OCI-LY7 (cell line): ENCODE measurements at regions not wholly inside any gene's neighbourhood (a gene's known extent, or its start where the extent isn't known, plus 50 kb on each side); places are given as distances from the start of the nearest gene placed in this dataset.

Experiments used
- BruUV-seq: library from RNA; stranded (reverse); fragments of 400-500 nt; replicated peaks from 2 replicates; lab custom pipeline; 2021; lab: Mats Ljungman, UMichigan
- CTCF ChIA-PET: fragments of 300-600 bp; sonication (Branson Sonifier 250); formaldehyde crosslinking; loops from one replicate; lab custom pipeline; 2022; ENCODE audit warnings: antibody characterized with exemption; ENCODE audit not compliant: unreplicated experiment; lab: Charles Lee
- POLR2A ChIA-PET: fragments of 300-600 bp; sonication (Branson Sonifier 250); formaldehyde crosslinking; loops from one replicate; lab custom pipeline; 2022; ENCODE audit warnings: antibody characterized with exemption; lab: Charles Lee
- DNase-seq: peaks from one replicate; pipeline ENCODE4 v3.0.0-alpha.2; 2015; ENCODE audit warnings: low spot score
- H2AFZ ChIP-seq: fragments of 200-600 bp; sonication (generic), shearing (Covaris generic); 2 replicates; pipeline ENCODE4 v1.6.1; 2014; ENCODE audit warnings: mild to moderate bottlenecking, antibody characterized with exemption, low read length, moderate library complexity
- H3K27ac ChIP-seq: fragments of 200-600 bp; sonication (generic); 2 replicates; pipeline ENCODE4 v1.5.1; 2014; ENCODE audit warnings: mixed run types, low read depth, mild to moderate bottlenecking, moderate library complexity, low read length, inconsistent platforms; ENCODE audit not compliant: poor library complexity, severe bottlenecking
- H3K36me3 ChIP-seq: fragments of 200-600 bp; sonication (generic); 2 replicates; pipeline ENCODE4 v1.6.1; 2014; ENCODE audit warnings: mild to moderate bottlenecking, antibody characterized with exemption, low read length, moderate library complexity, mixed read lengths; ENCODE audit not compliant: insufficient read depth
- H3K4me1 ChIP-seq: fragments of 200-600 bp; sonication (generic); 2 replicates; pipeline ENCODE4 v1.5.1; 2014; ENCODE audit warnings: mild to moderate bottlenecking, low read length; ENCODE audit not compliant: insufficient read depth, poor library complexity, severe bottlenecking
- H3K4me2 ChIP-seq: fragments of 200-600 bp; sonication (generic); 2 replicates; pipeline ENCODE4 v1.6.1; 2014; ENCODE audit warnings: mild to moderate bottlenecking, low read length
- H3K4me3 ChIP-seq: fragments of 200-600 bp; sonication (generic); 2 replicates; pipeline ENCODE4 v1.5.1; 2014; ENCODE audit warnings: mild to moderate bottlenecking, low read depth, low read length; ENCODE audit not compliant: poor library complexity, severe bottlenecking
- H3K79me2 ChIP-seq: fragments of 200-600 bp; sonication (generic); 2 replicates; pipeline ENCODE4 v1.6.1; 2016; ENCODE audit warnings: low read depth, mild to moderate bottlenecking, low read length, moderate library complexity, mixed read lengths; ENCODE audit not compliant: insufficient read depth
- H3K9me2 ChIP-seq: fragments of 200-600 bp; sonication (generic); 2 replicates; pipeline ENCODE4 v1.6.1; 2016; ENCODE audit warnings: mild to moderate bottlenecking, low read length, mixed read lengths; ENCODE audit not compliant: insufficient read depth
- H3K9me3 ChIP-seq: fragments of 200-600 bp; sonication (generic); 2 replicates; pipeline ENCODE4 v1.6.1; 2014; ENCODE audit warnings: mild to moderate bottlenecking, mixed run types, low read length, mixed read lengths
- H4K20me1 ChIP-seq: fragments of 200-600 bp; sonication (generic); 2 replicates; pipeline ENCODE4 v1.6.1; 2014; ENCODE audit warnings: mild to moderate bottlenecking, antibody characterized with exemption, low read length, moderate library complexity, mixed read lengths; ENCODE audit not compliant: insufficient read depth
- EZH2phosphoT487 ChIP-seq: fragments of 200-600 bp; sonication (generic); IDR thresholded peaks from 2 replicates; pipeline ENCODE4 v1.6.1; 2018; ENCODE audit warnings: low read depth, borderline replicate concordance, mild to moderate bottlenecking, mixed run types, antibody characterized with exemption, low read length, moderate library complexity, mixed read lengths
- intact Hi-C: fragments of 100-400 bp; cut with micrococcal nuclease; formaldehyde crosslinking; loops from one replicate; pipeline ENCODE4 v1.10.0; 2022; ENCODE audit not compliant: unreplicated experiment
- TF ChIP-seq, protein P1 (sequence below): fragments of 200-600 bp; sonication (generic); conservative IDR thresholded peaks from 2 replicates; pipeline ENCODE4 v1.5.1; 2014; ENCODE audit warnings: mild to moderate bottlenecking, antibody characterized with exemption, low read length, moderate library complexity, mixed read lengths

DNA sequence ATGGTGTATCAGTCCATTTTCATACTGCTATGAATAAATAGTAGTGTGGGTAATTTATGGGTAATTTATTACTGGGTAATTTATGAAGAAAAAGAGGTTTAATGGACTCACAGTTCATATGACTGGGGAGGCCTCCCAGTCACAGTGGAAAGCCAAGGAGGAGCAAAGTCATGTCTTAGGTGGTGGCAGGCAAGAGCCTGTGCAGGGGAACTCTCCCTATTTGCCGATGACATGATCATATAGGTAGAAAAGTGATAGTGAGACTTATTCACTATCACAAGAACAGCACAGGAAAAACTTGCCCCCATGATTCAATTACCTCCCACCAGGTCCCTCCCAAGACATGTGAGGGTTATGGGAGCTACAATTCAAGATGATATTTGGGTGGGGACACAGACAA is 1137.7 kb downstream of the UQCRFS1 start:
- Histone ChIP-seq H3K4me1 (no peaks in the 10 kb centered on the region), H3K79me2 (no peaks in the 10 kb centered on the region), H4K20me1 (no peaks in the 10 kb centered on the region), H3K4me3 (no peak overlapping the region), H3K9me2 (no peaks in the 10 kb centered on the region), H3K9me3 (no peaks in the 10 kb centered on the region), H3K4me2 (no peak overlapping the region), H2AFZ (no peak overlapping the region), H3K36me3 (no peaks in the 10 kb centered on the region), H3K27ac (no peak overlapping the region)
- BruUV-seq: no TSS peak
- ChIA-PET POLR2A (no interaction called here), CTCF (no interaction called here)
- intact Hi-C loops: no loop called here
- no peak for DNase-seq
- no peak for TF ChIP-seq EZH2phosphoT487
- TF ChIP-seq, protein P1, sequence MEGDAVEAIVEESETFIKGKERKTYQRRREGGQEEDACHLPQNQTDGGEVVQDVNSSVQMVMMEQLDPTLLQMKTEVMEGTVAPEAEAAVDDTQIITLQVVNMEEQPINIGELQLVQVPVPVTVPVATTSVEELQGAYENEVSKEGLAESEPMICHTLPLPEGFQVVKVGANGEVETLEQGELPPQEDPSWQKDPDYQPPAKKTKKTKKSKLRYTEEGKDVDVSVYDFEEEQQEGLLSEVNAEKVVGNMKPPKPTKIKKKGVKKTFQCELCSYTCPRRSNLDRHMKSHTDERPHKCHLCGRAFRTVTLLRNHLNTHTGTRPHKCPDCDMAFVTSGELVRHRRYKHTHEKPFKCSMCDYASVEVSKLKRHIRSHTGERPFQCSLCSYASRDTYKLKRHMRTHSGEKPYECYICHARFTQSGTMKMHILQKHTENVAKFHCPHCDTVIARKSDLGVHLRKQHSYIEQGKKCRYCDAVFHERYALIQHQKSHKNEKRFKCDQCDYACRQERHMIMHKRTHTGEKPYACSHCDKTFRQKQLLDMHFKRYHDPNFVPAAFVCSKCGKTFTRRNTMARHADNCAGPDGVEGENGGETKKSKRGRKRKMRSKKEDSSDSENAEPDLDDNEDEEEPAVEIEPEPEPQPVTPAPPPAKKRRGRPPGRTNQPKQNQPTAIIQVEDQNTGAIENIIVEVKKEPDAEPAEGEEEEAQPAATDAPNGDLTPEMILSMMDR: no peak

DNA sequence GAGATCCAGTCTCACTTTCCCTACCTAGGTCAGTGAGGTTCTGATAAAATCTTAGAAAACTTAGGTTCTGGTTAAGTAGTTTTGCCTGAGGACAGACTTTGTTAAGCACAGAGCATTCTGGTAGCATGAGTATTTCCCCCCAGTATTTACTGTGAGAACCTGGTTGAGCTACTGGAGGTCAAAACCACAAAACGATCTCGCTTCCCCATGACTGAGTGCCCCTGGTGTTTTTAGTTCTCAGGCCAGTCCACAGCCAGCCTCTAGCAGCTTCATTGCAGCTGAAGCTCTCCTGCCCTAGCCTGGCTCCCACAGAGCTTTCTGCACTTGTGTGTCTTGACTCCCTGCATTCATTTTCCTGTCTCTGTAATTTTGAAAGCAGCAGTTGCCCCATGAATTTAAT is 1138.2 kb downstream of the UQCRFS1 start:
- Histone ChIP-seq H3K9me3 (no peaks in the 10 kb centered on the region), H3K36me3 (no peaks in the 10 kb centered on the region), H3K4me2 (no peak overlapping the region), H3K27ac (no peak overlapping the region), H2AFZ (no peak overlapping the region), H3K4me3 (no peak overlapping the region), H3K4me1 (no peaks in the 10 kb centered on the region), H3K9me2 (no peaks in the 10 kb centered on the region), H4K20me1 (no peaks in the 10 kb centered on the region), H3K79me2 (no peaks in the 10 kb centered on the region)
- ChIA-PET CTCF (no interaction called here), POLR2A (interaction anchor here (0.7 kb wide), 1 partner anchor 16 kb away, joined by 3 read pairs; no protein-coding TSS in a partner anchor)
- intact Hi-C loops: no loop called here
- no TSS peak for BruUV-seq
- no peak for TF ChIP-seq EZH2phosphoT487
- TF ChIP-seq, protein P1: no peak
- DNase-seq: no peak

DNA sequence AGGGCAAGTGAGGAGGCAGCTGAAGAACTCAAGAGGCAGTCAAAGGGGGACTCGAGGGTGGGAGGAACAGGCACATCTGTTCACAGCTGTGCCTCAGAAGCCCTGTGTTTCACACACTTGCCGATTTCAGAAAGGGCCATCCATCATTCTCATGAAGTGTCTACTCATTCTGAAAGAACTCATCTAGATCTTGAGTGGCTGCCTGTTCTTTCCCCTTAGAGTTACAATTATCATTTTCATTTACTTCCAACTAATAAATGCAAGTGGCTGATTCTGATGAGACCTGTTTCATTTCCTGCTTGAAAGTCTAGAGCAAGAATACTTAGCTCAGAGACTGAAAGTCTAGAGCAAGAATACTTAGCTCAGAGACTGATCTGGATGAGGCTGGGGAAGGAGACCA is 1145.1 kb downstream of the UQCRFS1 start:
- no peak overlapping the region for H2AFZ ChIP-seq
- ChIA-PET CTCF (no interaction called here), POLR2A (interaction anchor here (0.7 kb wide), 1 partner anchor 370 kb away, joined by 5 read pairs; no protein-coding TSS in a partner anchor)
- no peaks in the 10 kb centered on the region for H3K36me3 ChIP-seq
- H3K9me2 ChIP-seq: no peaks in the 10 kb centered on the region
- intact Hi-C loops: no loop called here
- DNase-seq: no peak
- H3K4me2 ChIP-seq: no peak overlapping the region
- H3K4me3 ChIP-seq: no peak overlapping the region
- no peak overlapping the region for H3K27ac ChIP-seq
- H3K9me3 ChIP-seq: no peaks in the 10 kb centered on the region
- BruUV-seq: no TSS peak
- no peaks in the 10 kb centered on the region for H4K20me1 ChIP-seq
- no peaks in the 10 kb centered on the region for H3K4me1 ChIP-seq
- H3K79me2 ChIP-seq: no peaks in the 10 kb centered on the region
- TF ChIP-seq, protein P1: no peak
- no peak for TF ChIP-seq EZH2phosphoT487
